MCF 10A (cell line): ENCODE measurements at regions not wholly inside any gene's neighbourhood (a gene's known extent, or its start where the extent isn't known, plus 50 kb on each side); places are given as distances from the start of the nearest gene placed in this dataset.

Experiments used
- BruUV-seq: library from RNA; stranded (reverse); fragments of 400-500 nt; replicated peaks from 2 replicates; lab custom pipeline; 2021; lab: Mats Ljungman, UMichigan
- CTCF ChIA-PET: fragments of 300-600 bp; sonication (Branson Sonifier 250); formaldehyde crosslinking; extraction: SDS; loops from one replicate; lab custom pipeline; 2021; ENCODE audit warnings: antibody characterized with exemption, inconsistent platforms; lab: Yijun Ruan, JAX
- POLR2A ChIA-PET: fragments of 300-600, 350-650 bp; sonication (Branson Sonifier 250); formaldehyde crosslinking; extraction: SDS; loops from one replicate; lab custom pipeline; 2020; ENCODE audit warnings: antibody characterized with exemption, inconsistent platforms; lab: Yijun Ruan, JAX
- DNase-seq: peaks from one replicate; pipeline ENCODE4 v3.0.0-alpha.2; 2018; ENCODE audit not compliant: unreplicated experiment
- H3K27ac Mint-ChIP-seq: one replicate; pipeline ENCODE4 v1.8.0; 2022; ENCODE audit warnings: mild to moderate bottlenecking, low read depth, mixed read lengths; ENCODE audit not compliant: unreplicated experiment
- H3K27me3 Mint-ChIP-seq: one replicate; pipeline ENCODE4 v1.8.0; 2022; ENCODE audit warnings: mixed read lengths; ENCODE audit not compliant: insufficient read depth, unreplicated experiment
- H3K36me3 Mint-ChIP-seq: one replicate; pipeline ENCODE4 v1.8.0; 2022; ENCODE audit warnings: mild to moderate bottlenecking, moderate library complexity, mixed read lengths; ENCODE audit not compliant: insufficient read depth, unreplicated experiment
- H3K4me1 Mint-ChIP-seq: one replicate; pipeline ENCODE4 v1.8.0; 2022; ENCODE audit warnings: mixed read lengths; ENCODE audit not compliant: insufficient read depth, unreplicated experiment
- H3K4me3 Mint-ChIP-seq: one replicate; pipeline ENCODE4 v1.8.0; 2022; ENCODE audit warnings: mild to moderate bottlenecking, moderate library complexity, mixed read lengths; ENCODE audit not compliant: unreplicated experiment
- H3K9me3 Mint-ChIP-seq: one replicate; pipeline ENCODE4 v1.8.0; 2022; ENCODE audit warnings: mixed read lengths; ENCODE audit not compliant: unreplicated experiment
- intact Hi-C: fragments of 100-400 bp; cut with micrococcal nuclease; formaldehyde crosslinking; loops from 2 replicates; pipeline ENCODE4 v1.14.1; 2022
- TF ChIP-seq, protein P1 (sequence below): fragments of 200-600 bp; IDR thresholded peaks from one replicate; pipeline ENCODE4 v1.8.0; 2022; ENCODE audit warnings: antibody characterized with exemption, mild to moderate bottlenecking; ENCODE audit not compliant: unreplicated experiment

DNA sequence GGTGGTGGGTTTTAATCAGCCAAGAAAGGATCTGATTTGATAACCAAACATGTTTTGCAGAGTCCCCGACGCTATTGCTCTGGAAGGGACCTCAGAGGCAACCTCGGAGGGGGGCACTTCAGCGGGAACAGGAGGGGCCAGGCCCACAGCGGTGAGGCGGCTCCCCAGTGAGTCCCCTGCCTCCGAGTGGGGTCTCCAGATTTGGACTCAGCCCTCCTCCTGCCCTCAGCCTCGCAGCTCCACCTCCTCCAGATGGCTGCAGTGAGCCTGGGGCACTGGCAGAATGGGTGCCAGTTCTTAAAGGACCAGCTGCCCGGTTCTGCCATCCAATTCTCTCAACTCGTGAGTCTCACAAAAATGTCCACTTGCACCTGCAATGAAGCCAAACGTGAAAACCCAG is 61.0 kb upstream of the NANOS1 start:
- POLR2A ChIA-PET: interaction anchor here (1.0 kb wide), 1 partner anchor 15 kb away, joined by 3 read pairs; no protein-coding TSS in a partner anchor
- Mint-ChIP-seq H3K36me3 (peaks cover 6% of the 10 kb centered on the region), H3K27ac (no peak overlapping the region), H3K4me1 (no peaks in the 10 kb centered on the region), H3K27me3 (no peaks in the 10 kb centered on the region), H3K4me3 (no peak overlapping the region), H3K9me3 (peaks cover 7% of the 10 kb centered on the region)
- CTCF ChIA-PET: interaction anchor here (0.6 to 1.0 kb wide), 2 partner anchors 119 to 1560 kb away, joined by 3 to 4 read pairs; no protein-coding TSS in a partner anchor
- no TSS peak for BruUV-seq
- TF ChIP-seq, protein P1, sequence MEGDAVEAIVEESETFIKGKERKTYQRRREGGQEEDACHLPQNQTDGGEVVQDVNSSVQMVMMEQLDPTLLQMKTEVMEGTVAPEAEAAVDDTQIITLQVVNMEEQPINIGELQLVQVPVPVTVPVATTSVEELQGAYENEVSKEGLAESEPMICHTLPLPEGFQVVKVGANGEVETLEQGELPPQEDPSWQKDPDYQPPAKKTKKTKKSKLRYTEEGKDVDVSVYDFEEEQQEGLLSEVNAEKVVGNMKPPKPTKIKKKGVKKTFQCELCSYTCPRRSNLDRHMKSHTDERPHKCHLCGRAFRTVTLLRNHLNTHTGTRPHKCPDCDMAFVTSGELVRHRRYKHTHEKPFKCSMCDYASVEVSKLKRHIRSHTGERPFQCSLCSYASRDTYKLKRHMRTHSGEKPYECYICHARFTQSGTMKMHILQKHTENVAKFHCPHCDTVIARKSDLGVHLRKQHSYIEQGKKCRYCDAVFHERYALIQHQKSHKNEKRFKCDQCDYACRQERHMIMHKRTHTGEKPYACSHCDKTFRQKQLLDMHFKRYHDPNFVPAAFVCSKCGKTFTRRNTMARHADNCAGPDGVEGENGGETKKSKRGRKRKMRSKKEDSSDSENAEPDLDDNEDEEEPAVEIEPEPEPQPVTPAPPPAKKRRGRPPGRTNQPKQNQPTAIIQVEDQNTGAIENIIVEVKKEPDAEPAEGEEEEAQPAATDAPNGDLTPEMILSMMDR: no peak
- DNase-seq: no peak
- intact Hi-C loops: no loop called here

DNA sequence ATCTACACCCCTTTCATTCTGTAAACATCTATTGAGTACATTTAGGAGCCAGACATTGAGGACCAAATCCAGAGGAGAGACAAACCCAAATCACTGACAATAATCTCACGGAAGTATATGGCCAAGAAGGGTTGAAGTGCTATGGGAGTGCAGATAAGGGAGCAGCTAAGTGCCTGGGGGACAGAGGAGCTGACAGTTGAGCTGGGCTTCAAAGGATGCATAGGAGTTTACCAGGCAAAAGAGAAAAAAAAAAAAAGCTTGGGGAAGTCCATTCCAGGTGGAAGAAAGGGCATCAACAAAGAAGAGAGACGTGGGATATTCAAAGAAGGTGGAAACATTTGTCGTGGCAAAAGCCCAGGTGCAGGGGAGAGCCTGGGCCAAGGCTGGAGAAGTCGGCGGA is 60.5 kb upstream of the NANOS1 start:
- POLR2A ChIA-PET: interaction anchor here (1.0 kb wide), 1 partner anchor 14 kb away, joined by 3 read pairs; no protein-coding TSS in a partner anchor

DNA sequence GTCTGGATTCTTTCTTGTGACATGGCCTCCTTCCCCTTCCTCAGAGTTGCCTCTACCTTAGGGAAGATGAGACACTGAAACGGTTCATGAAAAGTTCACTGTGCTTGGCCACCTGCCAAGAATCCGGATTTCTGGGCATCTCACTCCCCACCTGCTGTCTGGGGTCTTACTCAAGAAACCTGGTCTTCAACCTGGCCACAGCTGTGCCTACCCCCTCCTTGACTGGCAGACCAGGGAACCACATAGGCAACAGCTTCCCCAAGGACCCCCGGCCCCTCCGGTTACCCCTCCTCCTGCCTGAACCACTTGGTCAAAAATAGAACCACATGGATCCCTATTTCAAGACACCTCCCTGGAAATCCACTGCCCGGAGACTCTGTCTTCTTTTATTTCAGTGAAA is 58.7 kb upstream of the NANOS1 start:
- no TSS peak for BruUV-seq
- Mint-ChIP-seq H3K4me1 (no peaks in the 10 kb centered on the region), H3K4me3 (no peak overlapping the region), H3K27me3 (no peaks in the 10 kb centered on the region), H3K27ac (no peak overlapping the region), H3K36me3 (no peaks in the 10 kb centered on the region), H3K9me3 (peaks cover 22% of the 10 kb centered on the region)
- intact Hi-C loops: no loop called here
- ChIA-PET POLR2A (no interaction called here), CTCF (interaction anchor here (0.7 to 0.8 kb wide), 2 partner anchors 22 to 130 kb away, joined by 3 read pairs; no protein-coding TSS in a partner anchor)
- TF ChIP-seq, protein P1: no peak
- DNase-seq: peak; percentile 23

More for the DNA sequence above, 60.5 kb upstream of the NANOS1 start:
- TF ChIP-seq, protein P1: no peak
- H3K27me3 Mint-ChIP-seq: no peaks in the 10 kb centered on the region
- no TSS peak for BruUV-seq
- intact Hi-C loops: no loop called here
- no peak overlapping the region for H3K4me3 Mint-ChIP-seq
- no peak for DNase-seq
- no peak overlapping the region for H3K27ac Mint-ChIP-seq
- CTCF ChIA-PET: interaction anchor here (0.6 kb wide), 1 partner anchor 57 kb away, joined by 3 read pairs; no protein-coding TSS in a partner anchor
- peaks cover 6% of the 10 kb centered on the region for H3K36me3 Mint-ChIP-seq
- no peaks in the 10 kb centered on the region for H3K4me1 Mint-ChIP-seq
- H3K9me3 Mint-ChIP-seq: peaks cover 12% of the 10 kb centered on the region

DNA sequence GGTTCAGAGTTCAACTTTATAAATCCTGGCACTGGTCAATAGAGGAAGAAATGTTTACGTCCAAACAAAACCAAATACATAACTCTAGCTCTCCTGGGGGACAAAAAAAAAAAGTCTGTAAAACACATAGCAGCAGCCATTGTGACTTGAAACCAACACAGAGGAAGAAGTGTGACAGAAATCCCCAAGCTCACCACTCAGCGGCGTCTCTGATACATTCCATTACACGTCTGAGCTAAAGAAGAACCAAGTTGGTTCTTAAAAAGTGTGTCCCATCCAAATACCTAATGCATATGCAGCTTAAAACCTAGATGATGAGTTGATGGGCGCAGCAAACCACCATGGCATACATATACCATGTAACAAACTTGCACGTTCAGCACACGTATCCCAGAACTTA is 58.3 kb upstream of the NANOS1 start:
- no TSS peak for BruUV-seq
- no peaks in the 10 kb centered on the region for H3K27me3 Mint-ChIP-seq

More for the DNA sequence above, 58.3 kb upstream of the NANOS1 start:
- ChIA-PET POLR2A (no interaction called here), CTCF (interaction anchor here (0.7 to 0.8 kb wide), 2 partner anchors 21 to 129 kb away, joined by 3 read pairs; no protein-coding TSS in a partner anchor)
- Mint-ChIP-seq H3K4me1 (no peaks in the 10 kb centered on the region), H3K27ac (no peak overlapping the region), H3K9me3 (peaks cover 26% of the 10 kb centered on the region), H3K4me3 (no peak overlapping the region), H3K36me3 (no peaks in the 10 kb centered on the region)
- TF ChIP-seq, protein P1: no peak
- no peak for DNase-seq
- intact Hi-C loops: no loop called here
